Mesodermal cell (in vitro differentiated cells): ENCODE measurements at regions not wholly inside any gene's neighbourhood (a gene's known extent, or its start where the extent isn't known, plus 50 kb on each side); places are given as distances from the start of the nearest gene placed in this dataset.

ENCODE experiments used
- H3K27ac ChIP-seq: 2 replicates; pipeline ENCODE4 v1.7.0; 2013; ENCODE audit warnings: mild to moderate bottlenecking, low read depth, low read length, moderate library complexity; ENCODE audit not compliant: severe bottlenecking
- H3K36me3 ChIP-seq: 2 replicates; pipeline ENCODE4 v1.7.1; 2013; ENCODE audit warnings: mild to moderate bottlenecking, low read length, moderate library complexity; ENCODE audit not compliant: control insufficient read depth, insufficient read depth
- H3K4me1 ChIP-seq: one replicate; pipeline ENCODE4 v1.7.1; 2013; ENCODE audit warnings: mild to moderate bottlenecking, low read length; ENCODE audit not compliant: insufficient read depth, control insufficient read depth, poor library complexity, severe bottlenecking
- H3K4me3 ChIP-seq: 2 replicates; pipeline ENCODE4 v1.7.0; 2013; ENCODE audit warnings: low read length, control low read depth, mild to moderate bottlenecking; ENCODE audit not compliant: insufficient read depth, poor library complexity, severe bottlenecking; ENCODE audit errors: extremely low read depth
- H3K9me3 ChIP-seq: 2 replicates; pipeline ENCODE4 v1.7.1; 2013; ENCODE audit warnings: mild to moderate bottlenecking, low read length, moderate library complexity; ENCODE audit not compliant: control insufficient read depth
- WGBS, 2 experiments: methylation state at CpG; one replicate each; pipeline ENCODE4 v1.1.5; 2013; ENCODE audit warnings: missing lambda C conversion rate in 2 of 2; ENCODE audit not compliant: insufficient coverage in 2 of 2; 5-methylcytosine and 5-hydroxymethylcytosine counted together

DNA sequence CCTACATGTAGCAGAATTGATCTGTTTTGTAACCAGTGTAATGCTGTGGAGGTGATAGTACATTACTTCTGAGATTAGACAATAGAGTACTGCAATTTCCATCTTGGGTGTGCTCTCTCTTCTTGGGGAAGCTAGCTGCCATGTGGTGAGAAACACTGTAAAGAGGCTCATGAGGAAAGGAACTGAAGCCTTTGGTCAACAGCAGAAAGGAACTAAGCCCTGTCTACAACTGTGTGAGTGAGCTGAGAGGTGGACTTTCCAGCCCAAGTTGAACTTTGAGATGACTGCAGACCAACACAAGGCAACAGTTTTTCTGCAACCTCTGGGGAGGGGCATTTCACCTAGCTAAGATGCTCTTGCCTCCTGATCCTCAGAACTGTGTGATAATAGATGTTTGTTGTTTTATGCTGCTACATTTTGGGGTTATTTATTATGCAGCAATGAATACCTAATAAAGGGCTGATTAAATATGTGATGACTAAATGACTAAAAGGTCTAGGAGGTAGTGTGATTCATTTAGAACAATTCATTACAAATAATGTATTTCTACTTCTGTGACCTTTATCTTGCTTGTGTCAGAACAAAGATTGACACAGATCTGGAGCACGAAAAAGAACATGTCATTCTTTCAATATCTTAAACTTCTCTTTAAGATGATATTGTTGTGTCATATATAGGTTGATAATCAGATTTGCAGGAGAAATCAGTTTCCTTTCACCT is 121.6 kb upstream of the THRB start:
- no peaks in the 10 kb centered on the region for H3K36me3 ChIP-seq
- H3K9me3 ChIP-seq: no peaks in the 10 kb centered on the region
- no peak overlapping the region for H3K4me3 ChIP-seq
- no peaks in the 10 kb centered on the region for H3K4me1 ChIP-seq
- no CpG with 5 or more reads among the region's 1 CpG for WGBS, 2 experiments
- H3K27ac ChIP-seq: no peak overlapping the region

GRCh38 chr3:24622138-24622537 is 127.5 kb upstream of the THRB start:
- H3K4me3 ChIP-seq: no peak overlapping the region
- WGBS, 2 experiments: no CpG with 5 or more reads among the region's 1 CpG
- H3K36me3 ChIP-seq: no peaks in the 10 kb centered on the region
- H3K27ac ChIP-seq: no peak overlapping the region
- no peaks in the 10 kb centered on the region for H3K9me3 ChIP-seq
- no peaks in the 10 kb centered on the region for H3K4me1 ChIP-seq

- Histone ChIP-seq H3K27ac (no peak overlapping the region), H3K4me3 (no peak overlapping the region), H3K36me3 (no peaks in the 10 kb centered on the region), H3K4me1 (no peaks in the 10 kb centered on the region), H3K9me3 (no peaks in the 10 kb centered on the region)
- WGBS, 2 experiments: no CpG with 5 or more reads among the region's 3 CpGs
These were observed 128.1 kb upstream of the THRB start for GRCh38 chr3:24622696-24623225.

- WGBS, 2 experiments: no CpG with 5 or more reads among the region's 3 CpGs
- no peaks in the 10 kb centered on the region for H3K36me3 ChIP-seq
These were observed 129.0 kb upstream of the THRB start for GRCh38 chr3:24623657-24624056.

GRCh38 chr3:24624938-24625681 is 130.5 kb upstream of the THRB start:
- no peak overlapping the region for H3K4me3 ChIP-seq
- H3K27ac ChIP-seq: no peak overlapping the region
- no CpG with 5 or more reads among the region's 2 CpGs for WGBS, 2 experiments
- no peaks in the 10 kb centered on the region for H3K4me1 ChIP-seq
- H3K36me3 ChIP-seq: no peaks in the 10 kb centered on the region
- no peaks in the 10 kb centered on the region for H3K9me3 ChIP-seq

More at GRCh38 chr3:24623657-24624056, 129.0 kb upstream of the THRB start:
- no peaks in the 10 kb centered on the region for H3K4me1 ChIP-seq
- no peak overlapping the region for H3K27ac ChIP-seq
- H3K4me3 ChIP-seq: no peak overlapping the region
- H3K9me3 ChIP-seq: no peaks in the 10 kb centered on the region

- Histone ChIP-seq H3K4me1 (no peaks in the 10 kb centered on the region), H3K27ac (no peak overlapping the region), H3K4me3 (no peak overlapping the region), H3K9me3 (no peaks in the 10 kb centered on the region), H3K36me3 (no peaks in the 10 kb centered on the region)
- no CpG with 5 or more reads among the region's 4 CpGs for whole genome bisulfite sequencing, 2 experiments
These were observed 134.0 kb upstream of the THRB start for GRCh38 chr3:24628523-24629258.

DNA sequence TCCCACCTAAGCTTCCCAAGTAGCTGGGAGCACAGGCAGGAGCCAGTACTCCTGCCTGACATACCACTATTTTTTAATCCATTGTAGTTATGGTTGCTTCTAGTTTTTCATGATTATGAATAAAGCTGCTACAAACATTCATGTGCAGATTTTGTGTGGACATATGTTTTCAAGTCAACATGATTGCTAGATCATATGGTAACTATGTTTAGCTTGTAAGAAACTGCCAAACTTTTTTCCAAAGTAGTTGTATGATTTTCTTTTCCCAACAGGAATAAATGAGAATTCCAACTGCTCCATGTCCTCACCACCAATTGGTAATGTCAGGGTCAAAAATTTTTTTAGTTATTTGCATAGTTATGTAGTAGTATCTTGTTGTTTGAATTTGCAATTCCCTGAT is 136.8 kb upstream of the THRB start:
- Histone ChIP-seq H3K36me3 (no peaks in the 10 kb centered on the region), H3K4me3 (no peak overlapping the region), H3K9me3 (no peaks in the 10 kb centered on the region), H3K4me1 (no peaks in the 10 kb centered on the region), H3K27ac (no peak overlapping the region)

DNA sequence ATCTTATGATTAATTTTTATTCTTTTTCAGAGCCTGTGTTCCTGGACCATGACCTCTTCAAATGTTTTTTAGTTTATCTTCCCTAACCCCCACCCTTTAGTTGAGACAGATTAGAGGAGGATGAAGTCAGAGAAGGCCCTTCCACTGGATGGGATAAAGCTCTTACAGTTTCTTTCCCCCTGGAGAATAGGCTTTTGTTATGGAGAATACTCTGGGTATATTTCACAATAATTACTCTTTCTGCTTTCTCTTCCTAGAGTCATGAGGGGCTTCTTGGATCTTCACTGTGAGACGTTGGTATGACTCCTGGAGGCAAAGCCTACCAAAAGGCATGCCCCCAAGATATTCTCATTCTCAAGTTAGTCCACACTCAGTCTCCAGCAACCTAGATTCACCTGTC is 144.4 kb upstream of the THRB start:
- Histone ChIP-seq H3K36me3 (no peaks in the 10 kb centered on the region), H3K4me3 (no peak overlapping the region), H3K4me1 (peaks cover 2% of the 10 kb centered on the region), H3K27ac (no peak overlapping the region), H3K9me3 (no peaks in the 10 kb centered on the region)
- WGBS, 2 experiments: 78 to 100% methylated on average over 1 of the region's 1 CpG

DNA sequence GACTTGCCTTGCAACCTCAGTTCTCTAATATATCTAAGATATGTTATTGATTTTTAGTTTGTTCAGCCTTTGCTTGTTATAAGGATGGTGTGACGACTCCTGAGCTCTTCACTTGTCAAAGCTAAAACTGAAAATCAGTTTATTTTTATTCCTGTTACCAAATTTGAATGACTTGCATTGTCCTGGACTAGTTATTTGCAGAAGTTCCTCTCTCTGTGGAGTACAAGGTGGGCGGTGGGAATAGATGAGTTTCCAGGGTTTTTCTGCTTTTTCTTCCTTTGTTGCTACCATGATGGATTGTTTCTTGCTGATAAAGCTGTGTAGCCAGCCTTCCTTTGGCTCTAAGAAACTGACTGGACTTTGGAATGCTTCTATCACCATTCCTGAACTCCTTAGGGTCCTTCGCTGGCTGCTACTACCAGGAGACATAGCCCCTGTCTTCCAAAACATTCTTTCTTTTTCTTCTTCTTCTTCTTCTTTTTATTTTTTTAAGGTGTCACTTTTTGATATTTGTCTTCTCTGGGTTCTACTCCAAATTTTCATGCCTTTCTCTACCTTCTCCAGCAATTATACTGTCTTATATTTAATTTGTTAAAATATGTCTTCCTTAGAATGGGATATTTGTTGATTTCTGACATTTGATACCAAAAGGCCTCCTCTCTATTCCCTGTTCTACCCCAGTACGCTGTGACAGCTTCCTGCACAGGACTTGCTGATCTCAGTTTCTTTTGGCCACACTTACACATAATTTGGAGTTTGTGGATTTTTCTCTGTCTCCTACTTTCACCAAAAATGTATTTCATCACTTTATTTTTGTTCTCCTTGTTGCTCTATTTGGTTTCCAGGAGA is 145.1 kb upstream of the THRB start:
- Histone ChIP-seq H3K9me3 (no peaks in the 10 kb centered on the region), H3K27ac (no peak overlapping the region), H3K4me3 (no peak overlapping the region), H3K36me3 (no peaks in the 10 kb centered on the region), H3K4me1 (peaks cover 2% of the 10 kb centered on the region)
- WGBS, 2 experiments: 100% methylated on average over 1 of the region's 4 CpGs

DNA sequence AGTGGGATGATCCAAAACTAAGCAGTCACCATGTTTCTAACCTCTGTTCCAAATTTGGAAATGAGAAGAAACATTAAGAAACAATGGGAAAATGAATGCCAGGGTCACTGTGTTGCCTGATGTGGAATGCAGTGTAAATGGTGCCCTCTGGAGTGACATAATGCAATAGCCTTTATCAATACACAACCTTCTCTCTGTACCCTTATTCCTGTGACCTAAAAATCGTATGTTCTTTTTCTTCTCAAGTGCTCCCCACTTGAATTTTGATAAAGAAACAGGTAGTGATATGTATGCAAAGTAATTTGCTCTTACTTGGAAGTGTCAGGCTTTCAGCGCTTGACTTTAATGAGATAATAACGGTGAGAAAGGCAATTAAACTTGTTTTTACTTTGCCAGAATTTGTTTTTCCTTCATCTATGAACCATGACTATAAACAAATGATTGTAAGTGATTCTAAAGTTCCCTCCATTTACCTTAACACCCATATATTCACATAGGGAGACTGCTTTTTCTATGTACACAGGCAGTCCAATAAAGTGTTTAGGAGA is 145.8 kb upstream of the THRB start:
- Histone ChIP-seq H3K9me3 (no peaks in the 10 kb centered on the region), H3K27ac (no peak overlapping the region), H3K36me3 (no peaks in the 10 kb centered on the region), H3K4me1 (peaks cover 2% of the 10 kb centered on the region), H3K4me3 (no peak overlapping the region)
- no CpG with 5 or more reads among the region's 3 CpGs for WGBS, 2 experiments
